ENCODE measurements at regions not wholly inside any gene's neighbourhood (a gene's known extent, or its start where the extent isn't known, plus 50 kb on each side); places are given as distances from the start of the nearest gene placed in this dataset.

DNA sequence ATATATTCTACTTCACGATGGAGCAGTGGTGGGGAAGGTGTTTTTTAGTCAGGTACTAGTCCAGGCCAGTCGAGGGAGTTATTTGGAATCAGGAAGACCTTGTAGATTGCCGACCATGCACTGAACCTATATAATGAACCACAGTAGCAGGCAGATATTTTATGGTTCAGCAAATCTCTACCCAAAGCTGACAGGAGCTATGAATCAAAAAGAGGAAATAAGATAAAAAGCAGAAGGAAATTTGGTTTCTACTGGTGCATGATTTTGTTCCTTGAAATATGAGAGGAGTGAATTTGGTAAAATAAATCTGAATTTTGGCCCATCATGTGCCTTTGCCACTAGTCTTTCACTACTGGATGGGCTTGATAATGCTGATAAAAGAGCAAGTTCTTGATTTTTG is 924.3 kb upstream of the DIAPH2 start:
- TF ChIP-seq, protein P1, sequence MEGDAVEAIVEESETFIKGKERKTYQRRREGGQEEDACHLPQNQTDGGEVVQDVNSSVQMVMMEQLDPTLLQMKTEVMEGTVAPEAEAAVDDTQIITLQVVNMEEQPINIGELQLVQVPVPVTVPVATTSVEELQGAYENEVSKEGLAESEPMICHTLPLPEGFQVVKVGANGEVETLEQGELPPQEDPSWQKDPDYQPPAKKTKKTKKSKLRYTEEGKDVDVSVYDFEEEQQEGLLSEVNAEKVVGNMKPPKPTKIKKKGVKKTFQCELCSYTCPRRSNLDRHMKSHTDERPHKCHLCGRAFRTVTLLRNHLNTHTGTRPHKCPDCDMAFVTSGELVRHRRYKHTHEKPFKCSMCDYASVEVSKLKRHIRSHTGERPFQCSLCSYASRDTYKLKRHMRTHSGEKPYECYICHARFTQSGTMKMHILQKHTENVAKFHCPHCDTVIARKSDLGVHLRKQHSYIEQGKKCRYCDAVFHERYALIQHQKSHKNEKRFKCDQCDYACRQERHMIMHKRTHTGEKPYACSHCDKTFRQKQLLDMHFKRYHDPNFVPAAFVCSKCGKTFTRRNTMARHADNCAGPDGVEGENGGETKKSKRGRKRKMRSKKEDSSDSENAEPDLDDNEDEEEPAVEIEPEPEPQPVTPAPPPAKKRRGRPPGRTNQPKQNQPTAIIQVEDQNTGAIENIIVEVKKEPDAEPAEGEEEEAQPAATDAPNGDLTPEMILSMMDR (IDR thresholded peaks at IDR 0.05 in 8 of 11, conservative IDR thresholded peaks at IDR 0.05 in 3 of 11), result no peak
- no peak for TF ChIP-seq POLR2AphosphoS5 (IDR thresholded peaks at IDR 0.05)
- TF ChIP-seq POLR2A (IDR thresholded peaks at IDR 0.05), result no peak

Data from spleen (tissue), 7 donors.